H9 (cell line): ENCODE measurements at regions not wholly inside any gene's neighbourhood (a gene's known extent, or its start where the extent isn't known, plus 50 kb on each side); places are given as distances from the start of the nearest gene placed in this dataset.

ENCODE experiments used
- DNase-seq: peaks from one replicate; pipeline ENCODE4 v3.0.0-alpha.2; 2017
- H2AFZ ChIP-seq: one replicate; pipeline ENCODE4 v1.6.1; 2013; ENCODE audit warnings: mild to moderate bottlenecking, low read length, control low read depth, moderate library complexity
- H2AK5ac ChIP-seq: 2 replicates; pipeline ENCODE4 v1.6.1; 2013; ENCODE audit warnings: low read length, control low read depth, mixed read lengths; ENCODE audit not compliant: insufficient read length
- H2BK120ac ChIP-seq: one replicate; pipeline ENCODE4 v1.6.1; 2013; ENCODE audit warnings: low read depth, mild to moderate bottlenecking, low read length, control low read depth, inconsistent platforms; ENCODE audit not compliant: poor library complexity, severe bottlenecking
- H2BK12ac ChIP-seq: 2 replicates; pipeline ENCODE4 v1.6.1; 2013; ENCODE audit warnings: low read length, control low read depth, mixed read lengths, low read depth; ENCODE audit not compliant: insufficient read length
- H2BK15ac ChIP-seq: 2 replicates; pipeline ENCODE4 v1.6.1; 2013; ENCODE audit warnings: low read depth, low read length, control low read depth
- H2BK20ac ChIP-seq: one replicate; pipeline ENCODE4 v1.6.1; 2013; ENCODE audit warnings: low read depth, mild to moderate bottlenecking, low read length, control low read depth, inconsistent platforms; ENCODE audit not compliant: poor library complexity, severe bottlenecking
- H2BK5ac ChIP-seq: 2 replicates; pipeline ENCODE4 v1.6.1; 2013; ENCODE audit warnings: low read length, control low read depth, mixed read lengths; ENCODE audit not compliant: insufficient read length
- H3K14ac ChIP-seq: 2 replicates; pipeline ENCODE4 v1.6.1; 2013; ENCODE audit warnings: low read length, control low read depth; ENCODE audit not compliant: insufficient read depth
- H3K18ac ChIP-seq: 2 replicates; pipeline ENCODE4 v1.6.1; 2013; ENCODE audit warnings: low read depth, mild to moderate bottlenecking, mixed read lengths, low read length, control low read depth; ENCODE audit not compliant: insufficient read length
- H3K23ac ChIP-seq: 2 replicates; pipeline ENCODE4 v1.6.1; 2013; ENCODE audit warnings: low read length, control low read depth, mixed read lengths, low read depth; ENCODE audit not compliant: insufficient read length
- H3K23me2 ChIP-seq: 2 replicates; pipeline ENCODE4 v1.6.1; 2013; ENCODE audit warnings: low read depth, mild to moderate bottlenecking, mixed read lengths, low read length, control low read depth; ENCODE audit not compliant: insufficient read length, poor library complexity, severe bottlenecking
- H3K27ac ChIP-seq: 2 replicates; pipeline ENCODE4 v1.5.1; 2013; ENCODE audit warnings: low read length, control low read depth, mixed read lengths, low read depth; ENCODE audit not compliant: insufficient read length
- H3K27me3 ChIP-seq: 2 replicates; pipeline ENCODE4 v1.6.1; 2013; ENCODE audit warnings: low read length, control low read depth, inconsistent platforms; ENCODE audit not compliant: insufficient read depth
- H3K4ac ChIP-seq: 2 replicates; pipeline ENCODE4 v1.6.1; 2013; ENCODE audit warnings: low read depth, mild to moderate bottlenecking, control low read depth, inconsistent platforms, low read length, moderate library complexity
- H3K4me1 ChIP-seq: 2 replicates; pipeline ENCODE4 v1.6.1; 2013; ENCODE audit warnings: low read length, control low read depth, inconsistent platforms; ENCODE audit not compliant: insufficient read depth
- H3K4me2 ChIP-seq: 2 replicates; pipeline ENCODE4 v1.6.1; 2013; ENCODE audit warnings: low read length, control low read depth, mixed read lengths; ENCODE audit not compliant: insufficient read length, insufficient read depth
- H3K56ac ChIP-seq: 2 replicates; pipeline ENCODE4 v1.6.1; 2013; ENCODE audit warnings: low read depth, mild to moderate bottlenecking, mixed read lengths, low read length, control low read depth; ENCODE audit not compliant: insufficient read length
- H3K79me1 ChIP-seq: 2 replicates; pipeline ENCODE4 v1.6.1; 2013; ENCODE audit warnings: low read depth, mild to moderate bottlenecking, moderate library complexity, low read length, control low read depth, inconsistent platforms; ENCODE audit not compliant: insufficient read depth, poor library complexity, severe bottlenecking
- H3K79me2 ChIP-seq: 2 replicates; pipeline ENCODE4 v1.6.1; 2013; ENCODE audit warnings: low read length, control low read depth, inconsistent platforms; ENCODE audit not compliant: insufficient read depth
- H3K9ac ChIP-seq: 2 replicates; pipeline ENCODE4 v1.6.1; 2013; ENCODE audit warnings: low read length, control low read depth, mixed read lengths; ENCODE audit not compliant: insufficient read length; ENCODE audit errors: extremely low read depth
- H3K9me3 ChIP-seq: one replicate; pipeline ENCODE4 v1.6.1; 2013; ENCODE audit warnings: low read depth, low read length, inconsistent platforms; ENCODE audit not compliant: control insufficient read depth
- H3T11ph ChIP-seq: one replicate; pipeline ENCODE4 v1.6.1; 2013; ENCODE audit warnings: mild to moderate bottlenecking, low read length, control low read depth, inconsistent platforms
- H4K20me1 ChIP-seq: one replicate; pipeline ENCODE4 v1.6.1; 2013; ENCODE audit not compliant: control insufficient read depth, insufficient read length, insufficient read depth
- H4K5ac ChIP-seq: 2 replicates; pipeline ENCODE4 v1.6.1; 2013; ENCODE audit warnings: low read depth, mild to moderate bottlenecking, mixed read lengths, low read length, control low read depth; ENCODE audit not compliant: insufficient read length
- H4K8ac ChIP-seq: replicated peaks from 2 replicates; pipeline ENCODE4 v1.6.1; 2013; ENCODE audit warnings: low read length, control low read depth, mixed read lengths, low read depth; ENCODE audit not compliant: insufficient read length
- H4K91ac ChIP-seq: 2 replicates; pipeline ENCODE4 v1.6.1; 2013; ENCODE audit warnings: low read depth, mild to moderate bottlenecking, moderate library complexity, mixed read lengths, low read length, control low read depth; ENCODE audit not compliant: insufficient read length
- H3K27ac Mint-ChIP-seq, 3 experiments: 2 replicates in 2 of 3; 3 replicates in 1 of 3; pipeline ENCODE4 v1.8.0; 2020 to 2021; ENCODE audit warnings: mixed read lengths in 3 of 3, mild to moderate bottlenecking in 1 of 3, moderate library complexity in 1 of 3
- H3K27me3 Mint-ChIP-seq: 2 replicates; pipeline ENCODE4 v1.8.0; 2021; ENCODE audit warnings: low read depth, mild to moderate bottlenecking, moderate library complexity, mixed read lengths
- H3K36me3 Mint-ChIP-seq, 3 experiments: 2 replicates in 2 of 3; 3 replicates in 1 of 3; pipeline ENCODE4 v1.8.0; 2020 to 2021; ENCODE audit warnings: low read depth in 3 of 3, mixed read lengths in 3 of 3; ENCODE audit not compliant: insufficient read depth in 1 of 3
- H3K4me1 Mint-ChIP-seq, 2 experiments: 2 replicates each; pipeline ENCODE4 v1.8.0; 2020; ENCODE audit warnings: mixed read lengths in 2 of 2
- H3K4me3 Mint-ChIP-seq, 2 experiments: 2 replicates in 1 of 2; 3 replicates in 1 of 2; pipeline ENCODE4 v1.8.0; 2020 to 2021; ENCODE audit warnings: mild to moderate bottlenecking in 2 of 2, mixed read lengths in 2 of 2, moderate library complexity in 1 of 2
- H3K9me3 Mint-ChIP-seq, 2 experiments: 2 replicates in 1 of 2; 3 replicates in 1 of 2; pipeline ENCODE4 v1.8.0; 2020; ENCODE audit warnings: mild to moderate bottlenecking in 2 of 2, mixed read lengths in 2 of 2, moderate library complexity in 1 of 2
- CTCF ChIP-seq: fragments of 200-600 bp; sonication (generic); conservative IDR thresholded peaks from 3 replicates; pipeline ENCODE4 v1.8.0; 2021; ENCODE audit warnings: antibody characterized with exemption, mild to moderate bottlenecking
- WGBS: extraction: QIAGEN DNeasy Blood & Tissue Kit; methylation state at CpG from one replicate; pipeline ENCODE4 v1.1.7; 2013; ENCODE audit warnings: missing lambda C conversion rate, low lambda C conversion rate, mixed read lengths; ENCODE audit not compliant: insufficient read length; ENCODE audit errors: extremely low coverage; 5-methylcytosine and 5-hydroxymethylcytosine counted together

- Histone ChIP-seq H2BK12ac (no peak overlapping the region), H2BK15ac (no peak overlapping the region), H4K5ac (no peak overlapping the region), H3K27me3 (no peaks in the 10 kb centered on the region), H2BK5ac (no peak overlapping the region), H3K14ac (no peak overlapping the region), H3K23me2 (no peaks in the 10 kb centered on the region), H3K18ac (no peak overlapping the region), H3K9me3 (peaks cover 58% of the 10 kb centered on the region), H3K23ac (no peak overlapping the region), H4K20me1 (no peaks in the 10 kb centered on the region), H3K27ac (no peak overlapping the region), H2AK5ac (no peak overlapping the region), H3K4me2 (no peak overlapping the region), H4K8ac (no peak overlapping the region), H3K9ac (no peak overlapping the region), H4K91ac (no peak overlapping the region), H3K79me1 (no peaks in the 10 kb centered on the region), H3T11ph (no peak overlapping the region), H2BK120ac (no peak overlapping the region), H2BK20ac (no peak overlapping the region), H3K4ac (no peak overlapping the region), H3K4me1 (no peaks in the 10 kb centered on the region), H2AFZ (no peak overlapping the region), H3K79me2 (no peaks in the 10 kb centered on the region; the same call in 1 of the 2 replicates), H3K56ac (no peak overlapping the region)
- WGBS, result no CpG with 5 or more reads among the region's 5 CpGs
- H3K4me3 Mint-ChIP-seq, result no peak overlapping the region
- H3K27me3 Mint-ChIP-seq, result no peaks in the 10 kb centered on the region; the same call in 1 of the 2 replicates
- H3K9me3 Mint-ChIP-seq, result peaks cover 78 to 81% of the 10 kb centered on the region in 2 experiments
- TF ChIP-seq CTCF, result no peak
- no peak overlapping the region for H3K27ac Mint-ChIP-seq
- DNase-seq, result no peak
- H3K4me1 Mint-ChIP-seq, result no peaks in the 10 kb centered on the region
- peaks cover 21 to 25% (median 22%) of the 10 kb centered on the region in 3 experiments; a peak in 6 of 7 replicates for H3K36me3 Mint-ChIP-seq
Measured at GRCh38 chr14:106419376-106419965, 893.1 kb downstream of the TMEM121 start.
